GM12878 (cell line): ENCODE measurements at regions not wholly inside any gene's neighbourhood (a gene's known extent, or its start where the extent isn't known, plus 50 kb on each side); places are given as distances from the start of the nearest gene placed in this dataset.

Source experiments
- ATAC-seq: fragments of 200-7000 bp; cut with Tn5 transposase; 3 replicates; pipeline ENCODE4 v1.9.1; 2020; ENCODE audit warnings: mild to moderate bottlenecking, moderate library complexity
- BruUV-seq: library from RNA; stranded (reverse); fragments of 400-500 nt; replicated peaks from 2 replicates; lab custom pipeline; 2021; lab: Mats Ljungman, UMichigan
- CTCF ChIA-PET: fragments of 300-600 bp; sonication (Branson Sonifier 250); formaldehyde crosslinking; extraction: SDS; loops from one replicate; lab custom pipeline; 2021; ENCODE audit warnings: inconsistent platforms; lab: Yijun Ruan, JAX
- POLR2A ChIA-PET: fragments of 350-600 bp; formaldehyde crosslinking; extraction: SDS; loops from one replicate; lab custom pipeline; 2021; ENCODE audit warnings: inconsistent platforms; lab: Charles Lee
- RAD21 ChIA-PET: fragments of 300-600 bp; sonication (Branson Sonifier 250); formaldehyde crosslinking; loops from one replicate; lab custom pipeline; 2023; ENCODE audit warnings: antibody characterized with exemption; ENCODE audit not compliant: unreplicated experiment; lab: Charles Lee
- SMC1A ChIA-PET: fragments of 300-600 bp; sonication (Branson Sonifier 250); formaldehyde crosslinking; loops from one replicate; lab custom pipeline; 2023; ENCODE audit not compliant: unreplicated experiment, uncharacterized antibody; lab: Charles Lee
- DNase-seq: peaks from one replicate; pipeline ENCODE4 v3.0.0-alpha.2; 2011; ENCODE audit warnings: low read depth, low spot score
- FAIRE-seq: peaks from 3 replicates; lab custom pipeline; 2011; peaks lifted over from hg19 to GRCh38; lab: Jason Lieb, UNC
- H2AFZ ChIP-seq: 2 replicates; pipeline ENCODE4 v1.6.0; 2011; ENCODE audit warnings: low read depth, low read length, control low read depth; ENCODE audit not compliant: control insufficient read depth
- H3K27ac ChIP-seq: 2 replicates; pipeline ENCODE4 v1.5.1; 2011; ENCODE audit warnings: control low read depth; ENCODE audit not compliant: control insufficient read depth, insufficient read depth
- H3K27me3 ChIP-seq, 2 experiments: replicated peaks in 1 of 2; 2 replicates each; pipeline versions ENCODE4 v1.6.0 to v1.6.1; 2011; ENCODE audit warnings: low read length in 1 of 2; ENCODE audit not compliant: control insufficient read depth in 2 of 2, insufficient read depth in 2 of 2
- H3K36me3 ChIP-seq, 2 experiments: 2 replicates each; pipeline ENCODE4 v1.5.1; 2011; ENCODE audit warnings: low read length in 1 of 2; ENCODE audit not compliant: control insufficient read depth in 2 of 2, insufficient read depth in 2 of 2
- H3K4me1 ChIP-seq: 2 replicates; pipeline ENCODE4 v1.6.1; 2011; ENCODE audit warnings: mild to moderate bottlenecking, low read length, moderate library complexity, mixed read lengths; ENCODE audit not compliant: control insufficient read depth, insufficient read depth
- H3K4me2 ChIP-seq: 2 replicates; pipeline ENCODE4 v1.6.0; 2011; ENCODE audit warnings: control low read depth; ENCODE audit not compliant: control insufficient read depth, insufficient read depth
- H3K4me3 ChIP-seq: fragments of 200-600 bp; sonication (generic); 2 replicates; pipeline ENCODE4 v1.5.1; 2016
- H3K79me2 ChIP-seq: 2 replicates; pipeline ENCODE4 v1.6.0; 2011; ENCODE audit warnings: low read length; ENCODE audit not compliant: control insufficient read depth, insufficient read depth
- H3K9ac ChIP-seq: 2 replicates; pipeline ENCODE4 v1.8.0; 2011; ENCODE audit warnings: low read length, control low read depth, mixed read lengths; ENCODE audit not compliant: control insufficient read depth, insufficient read depth
- H3K9me3 ChIP-seq: replicated peaks from 3 replicates; pipeline ENCODE4 v1.5.1; 2011; ENCODE audit warnings: mild to moderate bottlenecking, low read length; ENCODE audit not compliant: control insufficient read depth, insufficient read depth
- H4K20me1 ChIP-seq: 2 replicates; pipeline ENCODE4 v1.6.0; 2011; ENCODE audit not compliant: control insufficient read depth, insufficient read depth
- ATF7 ChIP-seq: fragments of 450-650 bp; IDR thresholded peaks from 2 replicates; pipeline ENCODE4 v1.6.1; 2016; ENCODE audit warnings: low read depth, mild to moderate bottlenecking
- WGBS: methylation state at CpG from one replicate; pipeline ENCODE4 v1.1.6; 2016; ENCODE audit warnings: low lambda C conversion rate; ENCODE audit not compliant: insufficient replicate concordance, insufficient coverage; ENCODE audit errors: missing lambda C conversion rate; 5-methylcytosine and 5-hydroxymethylcytosine counted together
- in situ Hi-C: fragments of 300-500 bp; cut with MboI; formaldehyde crosslinking; loops from 9 replicates; pipeline ENCODE4 v1.14.3; 2018; ENCODE audit warnings: mixed read lengths
- intact Hi-C: fragments of 100-400 bp; cut with micrococcal nuclease; formaldehyde crosslinking; loops from one replicate; pipeline ENCODE4 v1.14.2; 2022; ENCODE audit not compliant: unreplicated experiment
- TF ChIP-seq, protein P1 (sequence below): fragments of 150-350 bp; IDR thresholded peaks from 2 replicates; pipeline ENCODE4 v1.6.1; 2016; ENCODE audit warnings: low read depth, low read length
- TF ChIP-seq, protein P2 (sequence below): IDR thresholded peaks from 2 replicates; pipeline ENCODE4 v1.6.1; 2011; ENCODE audit warnings: borderline replicate concordance, low read depth, mild to moderate bottlenecking, moderate library complexity, low read length; ENCODE audit not compliant: insufficient read depth, poor library complexity, severe bottlenecking

GRCh38 chr2:220664272-220665107 lies 907.6 kb downstream of the EPHA4 start:
- Histone ChIP-seq H3K27ac (no peak overlapping the region), H3K36me3 (no peaks in the 10 kb centered on the region), H2AFZ (no peak overlapping the region), H3K79me2 (no peaks in the 10 kb centered on the region), H3K4me1 (no peaks in the 10 kb centered on the region), H3K9me3 (no peaks in the 10 kb centered on the region), H3K27me3 (no peaks in the 10 kb centered on the region), H3K4me3 (no peak overlapping the region), H3K4me2 (no peak overlapping the region), H4K20me1 (no peaks in the 10 kb centered on the region), H3K9ac (no peak overlapping the region)
- in situ Hi-C loops (no loop called here), intact Hi-C loops (no loop called here)
- ATAC-seq (no peak), FAIRE-seq (no peak), DNase-seq (no peak)
- BruUV-seq: no TSS peak
- ChIA-PET POLR2A (no interaction called here), RAD21 (no interaction called here), SMC1A (interaction anchor here (0.6 kb wide), 2 partner anchors 33 to 305 kb away, joined by 3 to 4 read pairs; no protein-coding TSS in a partner anchor), CTCF (interaction anchor here (1.0 kb wide), 1 partner anchor 14 kb away, joined by 3 read pairs; no protein-coding TSS in a partner anchor)
- whole genome bisulfite sequencing: 13% methylated on average over 8 of the region's 8 CpGs
- TF ChIP-seq, protein P1, sequence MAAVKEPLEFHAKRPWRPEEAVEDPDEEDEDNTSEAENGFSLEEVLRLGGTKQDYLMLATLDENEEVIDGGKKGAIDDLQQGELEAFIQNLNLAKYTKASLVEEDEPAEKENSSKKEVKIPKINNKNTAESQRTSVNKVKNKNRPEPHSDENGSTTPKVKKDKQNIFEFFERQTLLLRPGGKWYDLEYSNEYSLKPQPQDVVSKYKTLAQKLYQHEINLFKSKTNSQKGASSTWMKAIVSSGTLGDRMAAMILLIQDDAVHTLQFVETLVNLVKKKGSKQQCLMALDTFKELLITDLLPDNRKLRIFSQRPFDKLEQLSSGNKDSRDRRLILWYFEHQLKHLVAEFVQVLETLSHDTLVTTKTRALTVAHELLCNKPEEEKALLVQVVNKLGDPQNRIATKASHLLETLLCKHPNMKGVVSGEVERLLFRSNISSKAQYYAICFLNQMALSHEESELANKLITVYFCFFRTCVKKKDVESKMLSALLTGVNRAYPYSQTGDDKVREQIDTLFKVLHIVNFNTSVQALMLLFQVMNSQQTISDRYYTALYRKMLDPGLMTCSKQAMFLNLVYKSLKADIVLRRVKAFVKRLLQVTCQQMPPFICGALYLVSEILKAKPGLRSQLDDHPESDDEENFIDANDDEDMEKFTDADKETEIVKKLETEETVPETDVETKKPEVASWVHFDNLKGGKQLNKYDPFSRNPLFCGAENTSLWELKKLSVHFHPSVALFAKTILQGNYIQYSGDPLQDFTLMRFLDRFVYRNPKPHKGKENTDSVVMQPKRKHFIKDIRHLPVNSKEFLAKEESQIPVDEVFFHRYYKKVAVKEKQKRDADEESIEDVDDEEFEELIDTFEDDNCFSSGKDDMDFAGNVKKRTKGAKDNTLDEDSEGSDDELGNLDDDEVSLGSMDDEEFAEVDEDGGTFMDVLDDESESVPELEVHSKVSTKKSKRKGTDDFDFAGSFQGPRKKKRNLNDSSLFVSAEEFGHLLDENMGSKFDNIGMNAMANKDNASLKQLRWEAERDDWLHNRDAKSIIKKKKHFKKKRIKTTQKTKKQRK: no peak
- TF ChIP-seq, protein P2, sequence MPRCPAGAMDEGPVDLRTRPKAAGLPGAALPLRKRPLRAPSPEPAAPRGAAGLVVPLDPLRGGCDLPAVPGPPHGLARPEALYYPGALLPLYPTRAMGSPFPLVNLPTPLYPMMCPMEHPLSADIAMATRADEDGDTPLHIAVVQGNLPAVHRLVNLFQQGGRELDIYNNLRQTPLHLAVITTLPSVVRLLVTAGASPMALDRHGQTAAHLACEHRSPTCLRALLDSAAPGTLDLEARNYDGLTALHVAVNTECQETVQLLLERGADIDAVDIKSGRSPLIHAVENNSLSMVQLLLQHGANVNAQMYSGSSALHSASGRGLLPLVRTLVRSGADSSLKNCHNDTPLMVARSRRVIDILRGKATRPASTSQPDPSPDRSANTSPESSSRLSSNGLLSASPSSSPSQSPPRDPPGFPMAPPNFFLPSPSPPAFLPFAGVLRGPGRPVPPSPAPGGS: no peak
- no peak for TF ChIP-seq ATF7
- TF ChIP-seq, all 136 proteins: peak for 0
